AG09309 (cell line): ENCODE measurements at regions not wholly inside any gene's neighbourhood (a gene's known extent, or its start where the extent isn't known, plus 50 kb on each side); places are given as distances from the start of the nearest gene placed in this dataset.

Experiments
- DNase-seq: peaks from one replicate; pipeline ENCODE4 v3.0.0-alpha.2; 2010; ENCODE audit warnings: low read depth
- H3K4me3 ChIP-seq: 2 replicates; pipeline ENCODE4 v1.5.1; 2011; ENCODE audit warnings: mild to moderate bottlenecking, low read depth, low read length, moderate library complexity; ENCODE audit not compliant: control insufficient read depth
- CTCF ChIP-seq: IDR thresholded peaks from 2 replicates; pipeline ENCODE4 v1.5.1; 2011; ENCODE audit warnings: mild to moderate bottlenecking, low read depth, low read length, inconsistent platforms; ENCODE audit not compliant: insufficient read depth, control insufficient read depth; ENCODE audit errors: missing control alignments

GRCh38 chr3:22029480-22029879 lies 278.5 kb upstream of the ZNF385D start:
- DNase-seq: no peak
- no peak overlapping the region for H3K4me3 ChIP-seq
- no peak for TF ChIP-seq CTCF

- DNase-seq: no peak
- no peak for TF ChIP-seq CTCF
- H3K4me3 ChIP-seq: no peak overlapping the region
These were observed 288.2 kb upstream of the ZNF385D start for GRCh38 chr3:22039161-22039560.

- TF ChIP-seq CTCF: no peak
- DNase-seq: no peak
- H3K4me3 ChIP-seq: no peak overlapping the region
These were observed 289.1 kb upstream of the ZNF385D start for GRCh38 chr3:22040150-22040549.

- DNase-seq: no peak
- TF ChIP-seq CTCF: no peak
- H3K4me3 ChIP-seq: no peak overlapping the region
These were observed 294.9 kb upstream of the ZNF385D start for GRCh38 chr3:22045882-22046281.

GRCh38 chr3:22063500-22063899 lies 312.5 kb upstream of the ZNF385D start:
- H3K4me3 ChIP-seq: no peak overlapping the region
- TF ChIP-seq CTCF: no peak
- no peak for DNase-seq

- no peak for DNase-seq
- no peak overlapping the region for H3K4me3 ChIP-seq
- TF ChIP-seq CTCF: no peak
These were observed 317.6 kb upstream of the ZNF385D start for GRCh38 chr3:22068619-22069018.

- DNase-seq: no peak
- TF ChIP-seq CTCF: no peak
- H3K4me3 ChIP-seq: no peak overlapping the region
These were observed 337.2 kb upstream of the ZNF385D start for GRCh38 chr3:22088204-22088603.
